Calu3 (cell line): ENCODE measurements at regions not wholly inside any gene's neighbourhood (a gene's known extent, or its start where the extent isn't known, plus 50 kb on each side); places are given as distances from the start of the nearest gene placed in this dataset.

Experiments used
- BruUV-seq: library from RNA; stranded (reverse); fragments of 400-500 nt; replicated peaks from 2 replicates; lab custom pipeline; 2021; lab: Mats Ljungman, UMichigan
- CTCF ChIA-PET: fragments of 300-600 bp; sonication (Branson Sonifier 250); formaldehyde crosslinking; loops from one replicate; lab custom pipeline; 2022; ENCODE audit warnings: antibody characterized with exemption; lab: Charles Lee
- DNase-seq: peaks from one replicate; pipeline ENCODE4 v3.0.0; 2022
- H3K27ac Mint-ChIP-seq: one replicate; pipeline ENCODE4 v1.8.0; 2022; ENCODE audit warnings: mixed read lengths; ENCODE audit not compliant: unreplicated experiment
- H3K27me3 Mint-ChIP-seq: one replicate; pipeline ENCODE4 v1.8.0; 2022; ENCODE audit warnings: mixed read lengths; ENCODE audit not compliant: unreplicated experiment
- H3K36me3 Mint-ChIP-seq: one replicate; pipeline ENCODE4 v1.8.0; 2022; ENCODE audit warnings: mild to moderate bottlenecking, moderate library complexity, mixed read lengths; ENCODE audit not compliant: insufficient read depth, unreplicated experiment
- H3K4me1 Mint-ChIP-seq: one replicate; pipeline ENCODE4 v1.8.0; 2022; ENCODE audit warnings: mild to moderate bottlenecking, low read depth, mixed read lengths; ENCODE audit not compliant: unreplicated experiment
- H3K4me3 Mint-ChIP-seq: one replicate; pipeline ENCODE4 v1.8.0; 2022; ENCODE audit warnings: mild to moderate bottlenecking, low read depth, moderate library complexity, mixed read lengths; ENCODE audit not compliant: unreplicated experiment
- H3K9me3 Mint-ChIP-seq: one replicate; pipeline ENCODE4 v1.8.0; 2022; ENCODE audit warnings: low read depth, mixed read lengths; ENCODE audit not compliant: unreplicated experiment
- intact Hi-C: fragments of 100-400 bp; cut with micrococcal nuclease; formaldehyde crosslinking; loops from one replicate; pipeline ENCODE4 v1.10.0; 2022; ENCODE audit not compliant: unreplicated experiment
- TF ChIP-seq, protein P1 (sequence below): fragments of 200-600 bp; IDR thresholded peaks from one replicate; pipeline ENCODE4 v1.8.0; 2022; ENCODE audit warnings: antibody characterized with exemption; ENCODE audit not compliant: unreplicated experiment

DNA sequence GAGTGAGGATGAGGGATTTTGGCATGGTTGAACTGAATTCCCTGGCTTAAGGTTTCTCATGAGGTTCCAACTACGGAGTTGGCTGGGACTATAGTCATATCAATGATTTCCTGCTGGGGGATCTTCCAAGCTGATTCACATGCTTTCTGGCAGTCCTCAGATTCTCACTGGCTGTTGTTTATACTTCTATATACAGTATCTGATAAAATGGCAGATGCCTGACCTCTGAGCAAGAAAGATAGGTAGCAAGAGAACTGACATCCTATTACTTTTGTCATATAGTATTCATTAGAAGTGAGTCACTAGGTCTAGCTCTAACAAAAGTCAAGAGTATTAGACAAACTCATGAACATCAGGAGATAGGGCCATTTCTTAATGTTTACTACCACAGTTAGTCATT is 440.9 kb upstream of the EDIL3 start:
- TF ChIP-seq, protein P1, sequence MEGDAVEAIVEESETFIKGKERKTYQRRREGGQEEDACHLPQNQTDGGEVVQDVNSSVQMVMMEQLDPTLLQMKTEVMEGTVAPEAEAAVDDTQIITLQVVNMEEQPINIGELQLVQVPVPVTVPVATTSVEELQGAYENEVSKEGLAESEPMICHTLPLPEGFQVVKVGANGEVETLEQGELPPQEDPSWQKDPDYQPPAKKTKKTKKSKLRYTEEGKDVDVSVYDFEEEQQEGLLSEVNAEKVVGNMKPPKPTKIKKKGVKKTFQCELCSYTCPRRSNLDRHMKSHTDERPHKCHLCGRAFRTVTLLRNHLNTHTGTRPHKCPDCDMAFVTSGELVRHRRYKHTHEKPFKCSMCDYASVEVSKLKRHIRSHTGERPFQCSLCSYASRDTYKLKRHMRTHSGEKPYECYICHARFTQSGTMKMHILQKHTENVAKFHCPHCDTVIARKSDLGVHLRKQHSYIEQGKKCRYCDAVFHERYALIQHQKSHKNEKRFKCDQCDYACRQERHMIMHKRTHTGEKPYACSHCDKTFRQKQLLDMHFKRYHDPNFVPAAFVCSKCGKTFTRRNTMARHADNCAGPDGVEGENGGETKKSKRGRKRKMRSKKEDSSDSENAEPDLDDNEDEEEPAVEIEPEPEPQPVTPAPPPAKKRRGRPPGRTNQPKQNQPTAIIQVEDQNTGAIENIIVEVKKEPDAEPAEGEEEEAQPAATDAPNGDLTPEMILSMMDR: no peak
- intact Hi-C loops: no loop called here
- no TSS peak for BruUV-seq
- H3K27me3 Mint-ChIP-seq: no peaks in the 10 kb centered on the region
- H3K36me3 Mint-ChIP-seq: no peaks in the 10 kb centered on the region
- no peak overlapping the region for H3K27ac Mint-ChIP-seq
- no peak for DNase-seq
- no peaks in the 10 kb centered on the region for H3K9me3 Mint-ChIP-seq
- no peaks in the 10 kb centered on the region for H3K4me1 Mint-ChIP-seq
- CTCF ChIA-PET: no interaction called here
- H3K4me3 Mint-ChIP-seq: no peak overlapping the region

DNA sequence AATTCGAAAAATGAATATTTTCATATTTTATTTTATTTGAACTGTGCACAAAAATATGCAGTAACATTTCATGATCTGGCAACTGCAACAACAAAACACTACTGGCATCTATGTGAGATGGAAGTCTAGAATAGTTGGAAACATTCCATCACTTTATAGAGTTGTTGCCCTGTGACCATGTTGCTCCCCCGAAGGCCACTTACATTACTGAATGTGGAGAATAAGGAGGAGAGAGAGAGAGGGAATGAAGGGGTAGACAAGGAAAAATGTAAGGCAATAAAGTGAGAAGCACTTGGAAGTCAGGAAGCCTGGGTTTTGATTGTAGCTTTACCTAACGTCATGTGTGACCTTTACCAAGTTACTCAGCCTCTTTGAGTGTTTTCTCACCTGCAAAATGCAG is 437.2 kb upstream of the EDIL3 start:
- intact Hi-C loops: no loop called here

DNA sequence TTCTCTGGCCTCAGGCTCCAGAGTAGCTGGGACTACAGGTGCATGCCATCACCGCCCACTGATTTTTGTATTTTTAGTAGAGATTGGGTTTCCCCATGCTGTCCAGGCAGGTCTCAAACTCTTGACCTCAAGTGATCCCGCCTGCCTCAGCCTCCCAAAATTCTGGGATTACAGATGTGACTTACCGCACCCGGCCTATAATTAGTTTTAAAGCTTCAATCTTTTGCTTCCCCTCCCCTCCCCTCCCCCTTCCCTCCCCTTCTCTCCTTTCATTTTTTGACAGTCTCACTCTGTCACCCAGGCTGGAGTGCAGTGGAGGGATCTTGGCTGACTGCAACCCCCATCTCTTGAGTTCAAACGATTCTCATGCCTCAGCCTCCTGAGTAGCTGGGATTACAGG is 433.3 kb upstream of the EDIL3 start:
- intact Hi-C loops: no loop called here
- TF ChIP-seq, protein P1: no peak
- no peaks in the 10 kb centered on the region for H3K36me3 Mint-ChIP-seq
- DNase-seq: no peak
- no TSS peak for BruUV-seq
- no peak overlapping the region for H3K27ac Mint-ChIP-seq
- no peaks in the 10 kb centered on the region for H3K27me3 Mint-ChIP-seq
- no peaks in the 10 kb centered on the region for H3K9me3 Mint-ChIP-seq
- H3K4me1 Mint-ChIP-seq: no peaks in the 10 kb centered on the region
- H3K4me3 Mint-ChIP-seq: no peak overlapping the region
- CTCF ChIA-PET: no interaction called here

More for the DNA sequence above, 437.2 kb upstream of the EDIL3 start:
- H3K4me1 Mint-ChIP-seq: no peaks in the 10 kb centered on the region
- H3K4me3 Mint-ChIP-seq: no peak overlapping the region
- H3K27me3 Mint-ChIP-seq: no peaks in the 10 kb centered on the region
- no peaks in the 10 kb centered on the region for H3K36me3 Mint-ChIP-seq
- DNase-seq: no peak
- no TSS peak for BruUV-seq
- no peaks in the 10 kb centered on the region for H3K9me3 Mint-ChIP-seq
- CTCF ChIA-PET: no interaction called here
- no peak overlapping the region for H3K27ac Mint-ChIP-seq
- TF ChIP-seq, protein P1: no peak

DNA sequence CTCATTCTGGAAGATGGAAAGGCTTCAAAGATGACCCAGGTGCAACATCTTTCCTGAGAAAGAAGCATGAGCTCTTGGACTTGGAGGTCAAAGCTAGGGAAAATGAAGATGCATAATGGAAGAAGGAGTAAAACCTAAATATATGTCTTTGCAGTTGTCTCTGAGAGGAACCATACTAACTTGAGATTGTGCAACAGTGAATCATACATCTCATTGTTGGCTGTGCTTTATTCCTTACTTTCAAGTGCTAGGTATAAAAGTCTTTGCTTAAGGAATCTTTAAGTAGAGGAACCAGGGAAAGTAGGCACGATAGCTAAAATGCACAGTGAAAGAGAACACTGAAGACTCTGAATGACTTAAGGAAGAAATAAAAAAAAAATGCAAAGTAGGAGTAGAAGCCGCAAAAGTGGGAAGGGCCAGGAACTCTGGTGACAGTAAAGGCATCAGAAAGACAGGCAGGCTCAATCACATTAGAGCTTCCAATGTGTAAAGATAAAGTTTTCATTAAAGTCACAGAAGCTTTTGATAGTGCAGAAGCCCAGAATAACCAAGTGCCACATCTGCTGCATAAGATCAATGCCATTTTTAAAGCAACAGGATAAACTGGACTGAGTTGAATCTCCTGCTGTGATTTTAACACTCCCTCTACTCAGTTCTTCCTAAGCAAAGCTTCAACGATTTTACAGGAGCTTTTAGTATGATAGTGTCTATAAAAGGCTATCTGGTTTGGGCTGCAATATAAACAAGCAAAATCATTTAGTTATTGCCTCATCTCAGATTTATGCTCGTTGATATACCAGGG is 432.3 kb upstream of the EDIL3 start:
- BruUV-seq: no TSS peak
- TF ChIP-seq, protein P1: no peak
- intact Hi-C loops: no loop called here
- H3K27ac Mint-ChIP-seq: no peak overlapping the region
- H3K36me3 Mint-ChIP-seq: no peaks in the 10 kb centered on the region
- DNase-seq: no peak
- H3K4me1 Mint-ChIP-seq: no peaks in the 10 kb centered on the region
- no peak overlapping the region for H3K4me3 Mint-ChIP-seq
- CTCF ChIA-PET: interaction anchor here (0.8 kb wide), 1 partner anchor 371 kb away, joined by 3 read pairs; no protein-coding TSS in a partner anchor
- no peaks in the 10 kb centered on the region for H3K27me3 Mint-ChIP-seq
- H3K9me3 Mint-ChIP-seq: no peaks in the 10 kb centered on the region
